ENCODE measurements at regions not wholly inside any gene's neighbourhood (a gene's known extent, or its start where the extent isn't known, plus 50 kb on each side); places are given as distances from the start of the nearest gene placed in this dataset.

DNA sequence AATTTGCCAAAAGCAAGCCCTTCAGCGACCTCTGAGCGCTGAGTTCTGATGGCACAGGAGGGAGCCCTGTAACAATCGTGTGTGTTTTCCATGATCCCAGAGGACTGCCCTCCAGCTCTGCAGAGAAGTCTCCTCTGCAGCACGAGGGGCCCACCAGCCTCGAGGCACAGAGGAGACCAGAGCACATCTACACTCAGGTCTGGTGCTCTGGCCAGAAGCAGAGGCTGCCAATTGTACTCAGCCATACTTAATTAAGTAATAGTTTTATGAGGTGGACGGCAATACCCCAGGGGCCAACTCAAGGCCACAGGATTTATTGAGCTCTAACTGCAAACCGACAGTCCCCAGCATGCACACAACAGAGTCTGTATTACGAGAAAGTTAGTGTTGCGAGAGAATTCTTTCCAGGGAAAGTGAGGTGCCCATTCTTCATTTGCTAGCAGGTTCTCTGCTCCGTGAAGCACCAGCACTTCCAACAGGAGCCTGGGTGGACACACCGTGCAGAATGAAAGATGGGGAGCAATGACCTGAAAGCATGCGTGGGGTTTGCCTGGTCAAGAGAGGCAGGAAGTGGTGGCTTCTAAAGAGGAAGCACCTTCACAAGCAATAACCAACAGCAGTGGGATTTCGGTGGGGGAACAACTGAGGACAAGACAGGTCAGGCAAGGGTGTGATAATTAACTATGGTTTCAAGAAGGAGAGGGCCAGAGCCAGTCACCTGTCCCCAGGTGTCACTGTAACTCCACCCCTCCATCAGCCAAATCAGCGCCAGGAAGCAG is 92.8 kb upstream of the FOXC1 start:
- no peaks in the 10 kb centered on the region for H3K4me1 ChIP-seq (ENCODE audit: control insufficient read depth, insufficient read depth, low read length)
- POLR2A ChIA-PET: no interaction called here

DNA sequence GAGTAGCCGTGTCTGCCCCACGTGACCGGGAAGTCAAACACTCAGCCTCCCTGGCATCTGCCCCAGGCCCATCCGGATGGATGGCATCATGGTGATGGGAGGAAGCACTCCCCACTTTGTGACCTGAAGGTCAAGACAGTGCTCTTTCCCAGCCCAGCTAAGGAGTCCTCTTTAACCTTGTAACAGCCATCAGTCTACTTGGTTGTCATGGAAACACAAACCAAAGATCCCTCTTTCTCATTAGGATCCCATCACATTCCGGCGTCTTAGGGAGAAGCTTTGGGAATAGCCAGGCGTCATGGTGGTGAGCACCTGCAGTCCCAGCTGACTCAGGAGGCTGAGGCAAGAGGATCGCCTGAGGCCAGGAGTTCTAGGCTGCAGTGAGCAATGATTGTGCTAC is 90.9 kb upstream of the FOXC1 start:
- H3K9me3 ChIP-seq (ENCODE audit: control insufficient read depth, insufficient read depth, low read depth, low read length): no peaks in the 10 kb centered on the region
- no peak overlapping the region for H3K27ac ChIP-seq (ENCODE audit: low read length)
- in situ Hi-C loops (cut with HindIII; ENCODE audit: low pct_unique_long_range_greater_than_20kb, low sequenced_read_pairs): no loop called here

More for the DNA sequence above, 92.8 kb upstream of the FOXC1 start:
- no peak overlapping the region for H3K4me3 ChIP-seq (ENCODE audit: low read depth in 2 of 2, low read length in 2 of 2)
- CTCF ChIA-PET: interaction anchor here (0.6 kb wide), 1 partner anchor 1415 kb away, joined by 3 read pairs; no protein-coding TSS in a partner anchor
- intact Hi-C loops (cut with micrococcal nuclease; ENCODE audit: unreplicated experiment) (no loop called here), in situ Hi-C loops (cut with HindIII; ENCODE audit: low pct_unique_long_range_greater_than_20kb, low sequenced_read_pairs) (no loop called here)
- DNase-seq (ENCODE audit: low read depth, low spot score) (no peak), ATAC-seq (no peak)
- TF ChIP-seq POLR2AphosphoS5 (IDR thresholded peaks at IDR 0.05; ENCODE audit: low read depth, low read length) (no peak), SIN3A (IDR thresholded peaks at IDR 0.05; ENCODE audit: borderline replicate concordance, insufficient read depth, low read depth, low read length) (no peak), TCF7L2 (IDR thresholded peaks at IDR 0.05; ENCODE audit: low read depth, low read length) (no peak)
- TF ChIP-seq, protein P1, sequence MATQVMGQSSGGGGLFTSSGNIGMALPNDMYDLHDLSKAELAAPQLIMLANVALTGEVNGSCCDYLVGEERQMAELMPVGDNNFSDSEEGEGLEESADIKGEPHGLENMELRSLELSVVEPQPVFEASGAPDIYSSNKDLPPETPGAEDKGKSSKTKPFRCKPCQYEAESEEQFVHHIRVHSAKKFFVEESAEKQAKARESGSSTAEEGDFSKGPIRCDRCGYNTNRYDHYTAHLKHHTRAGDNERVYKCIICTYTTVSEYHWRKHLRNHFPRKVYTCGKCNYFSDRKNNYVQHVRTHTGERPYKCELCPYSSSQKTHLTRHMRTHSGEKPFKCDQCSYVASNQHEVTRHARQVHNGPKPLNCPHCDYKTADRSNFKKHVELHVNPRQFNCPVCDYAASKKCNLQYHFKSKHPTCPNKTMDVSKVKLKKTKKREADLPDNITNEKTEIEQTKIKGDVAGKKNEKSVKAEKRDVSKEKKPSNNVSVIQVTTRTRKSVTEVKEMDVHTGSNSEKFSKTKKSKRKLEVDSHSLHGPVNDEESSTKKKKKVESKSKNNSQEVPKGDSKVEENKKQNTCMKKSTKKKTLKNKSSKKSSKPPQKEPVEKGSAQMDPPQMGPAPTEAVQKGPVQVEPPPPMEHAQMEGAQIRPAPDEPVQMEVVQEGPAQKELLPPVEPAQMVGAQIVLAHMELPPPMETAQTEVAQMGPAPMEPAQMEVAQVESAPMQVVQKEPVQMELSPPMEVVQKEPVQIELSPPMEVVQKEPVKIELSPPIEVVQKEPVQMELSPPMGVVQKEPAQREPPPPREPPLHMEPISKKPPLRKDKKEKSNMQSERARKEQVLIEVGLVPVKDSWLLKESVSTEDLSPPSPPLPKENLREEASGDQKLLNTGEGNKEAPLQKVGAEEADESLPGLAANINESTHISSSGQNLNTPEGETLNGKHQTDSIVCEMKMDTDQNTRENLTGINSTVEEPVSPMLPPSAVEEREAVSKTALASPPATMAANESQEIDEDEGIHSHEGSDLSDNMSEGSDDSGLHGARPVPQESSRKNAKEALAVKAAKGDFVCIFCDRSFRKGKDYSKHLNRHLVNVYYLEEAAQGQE (IDR thresholded peaks at IDR 0.05; ENCODE audit: insufficient read depth in 1 of 2, low read depth in 2 of 2, low read length in 1 of 2): no peak
- TF ChIP-seq, protein P2, sequence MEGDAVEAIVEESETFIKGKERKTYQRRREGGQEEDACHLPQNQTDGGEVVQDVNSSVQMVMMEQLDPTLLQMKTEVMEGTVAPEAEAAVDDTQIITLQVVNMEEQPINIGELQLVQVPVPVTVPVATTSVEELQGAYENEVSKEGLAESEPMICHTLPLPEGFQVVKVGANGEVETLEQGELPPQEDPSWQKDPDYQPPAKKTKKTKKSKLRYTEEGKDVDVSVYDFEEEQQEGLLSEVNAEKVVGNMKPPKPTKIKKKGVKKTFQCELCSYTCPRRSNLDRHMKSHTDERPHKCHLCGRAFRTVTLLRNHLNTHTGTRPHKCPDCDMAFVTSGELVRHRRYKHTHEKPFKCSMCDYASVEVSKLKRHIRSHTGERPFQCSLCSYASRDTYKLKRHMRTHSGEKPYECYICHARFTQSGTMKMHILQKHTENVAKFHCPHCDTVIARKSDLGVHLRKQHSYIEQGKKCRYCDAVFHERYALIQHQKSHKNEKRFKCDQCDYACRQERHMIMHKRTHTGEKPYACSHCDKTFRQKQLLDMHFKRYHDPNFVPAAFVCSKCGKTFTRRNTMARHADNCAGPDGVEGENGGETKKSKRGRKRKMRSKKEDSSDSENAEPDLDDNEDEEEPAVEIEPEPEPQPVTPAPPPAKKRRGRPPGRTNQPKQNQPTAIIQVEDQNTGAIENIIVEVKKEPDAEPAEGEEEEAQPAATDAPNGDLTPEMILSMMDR (IDR thresholded peaks at IDR 0.05): no peak
- H3K27ac ChIP-seq (ENCODE audit: low read length): no peak overlapping the region
- no TSS peak for BruUV-seq (replicated peaks)
- peaks cover 3% of the 10 kb centered on the region; the same call in 1 of the 2 replicates for H3K27me3 ChIP-seq (ENCODE audit: control insufficient read depth, insufficient read depth, low read length)
- no peaks in the 10 kb centered on the region for H3K36me3 ChIP-seq (ENCODE audit: control insufficient read depth, insufficient read depth, low read length)
- no peaks in the 10 kb centered on the region for H3K9me3 ChIP-seq (ENCODE audit: control insufficient read depth, insufficient read depth, low read depth, low read length)

More for the DNA sequence above, 90.9 kb upstream of the FOXC1 start:
- intact Hi-C loops (cut with micrococcal nuclease; ENCODE audit: unreplicated experiment): no loop called here
- no TSS peak for BruUV-seq (replicated peaks)
- ATAC-seq (no peak), DNase-seq (ENCODE audit: low read depth, low spot score) (no peak)
- ChIA-PET CTCF (no interaction called here), POLR2A (no interaction called here)
- H3K4me1 ChIP-seq (ENCODE audit: control insufficient read depth, insufficient read depth, low read length): no peaks in the 10 kb centered on the region
- no peaks in the 10 kb centered on the region for H3K36me3 ChIP-seq (ENCODE audit: control insufficient read depth, insufficient read depth, low read length)
- no peak overlapping the region for H3K4me3 ChIP-seq (ENCODE audit: low read depth in 2 of 2, low read length in 2 of 2)
- TF ChIP-seq SIN3A (IDR thresholded peaks at IDR 0.05; ENCODE audit: borderline replicate concordance, insufficient read depth, low read depth, low read length): no peak
- TF ChIP-seq, protein P2 (IDR thresholded peaks at IDR 0.05): no peak
- TF ChIP-seq, protein P1 (IDR thresholded peaks at IDR 0.05; ENCODE audit: insufficient read depth in 1 of 2, low read depth in 2 of 2, low read length in 1 of 2): no peak
- no peak for TF ChIP-seq POLR2AphosphoS5 (IDR thresholded peaks at IDR 0.05; ENCODE audit: low read depth, low read length)
- peaks cover 3% of the 10 kb centered on the region for H3K27me3 ChIP-seq (ENCODE audit: control insufficient read depth, insufficient read depth, low read length)
